HUDEP-2 (cell line): ENCODE measurements at regions not wholly inside any gene's neighbourhood (a gene's known extent, or its start where the extent isn't known, plus 50 kb on each side); places are given as distances from the start of the nearest gene placed in this dataset.
A peak's percentile ranks its signal among the peaks of the same experiment; 100 is the strongest.
"Not testable (repeated sequence)": the region's sequence is repeated elsewhere in the genome, so short reads cannot be mapped to it uniquely, and the experiment has no call there.

Experiments
- DNase-seq, 76 experiments: peaks; one replicate each; lab custom pipeline; 2025; ENCODE audit not compliant: unreplicated experiment in 76 of 76; lab: John Stamatoyannopoulos, UW

- no peak for DNase-seq
Observed at GRCh38 chr1:174105086-174105485, 54.2 kb upstream of the RABGAP1L start.

GRCh38 chr1:174103766-174104165 is 55.6 kb upstream of the RABGAP1L start:
- DNase-seq = no peak

- DNase-seq = not testable (repeated sequence)
Observed at GRCh38 chr1:174101976-174102375, 57.3 kb upstream of the RABGAP1L start.

GRCh38 chr1:174097426-174097825 is 61.9 kb upstream of the RABGAP1L start:
- no peak for DNase-seq

GRCh38 chr1:174093789-174094188 is 65.5 kb upstream of the RABGAP1L start:
- peak in 32 of 76 experiments; percentile 1 to 54 (median 18) for DNase-seq

GRCh38 chr1:174090471-174090870 is 68.3 kb upstream of the RC3H1 start:
- no peak for DNase-seq

- DNase-seq = no peak
Observed at GRCh38 chr1:174080819-174081218, 58.7 kb upstream of the RC3H1 start.

- no peak for DNase-seq
Observed at GRCh38 chr1:174079796-174080195, 57.6 kb upstream of the RC3H1 start.

GRCh38 chr1:174078916-174079315 is 56.8 kb upstream of the RC3H1 start:
- not testable (repeated sequence) for DNase-seq

- no peak for DNase-seq
Observed at GRCh38 chr1:174077749-174078490, 55.8 kb upstream of the RC3H1 start.

- DNase-seq = no peak
Observed at GRCh38 chr1:174075245-174075692, 53.1 kb upstream of the RC3H1 start.

- peak in 3 of 76 experiments; percentile 2 to 20 (median 7) for DNase-seq
Observed at GRCh38 chr1:174074757-174075156, 52.6 kb upstream of the RC3H1 start.

- DNase-seq = no peak
Observed at GRCh38 chr1:174072581-174072980, 50.4 kb upstream of the RC3H1 start.
